Ureter (tissue), 1 donor: ENCODE measurements at regions not wholly inside any gene's neighbourhood (a gene's known extent, or its start where the extent isn't known, plus 50 kb on each side); places are given as distances from the start of the nearest gene placed in this dataset.

Experiments used
- DNase-seq: peaks from one replicate; pipeline ENCODE4 v3.0.0-alpha.2; 2020; ENCODE audit warnings: low spot score
- donor health status: DM: yes; HTN: yes; CAD: no.

DNA sequence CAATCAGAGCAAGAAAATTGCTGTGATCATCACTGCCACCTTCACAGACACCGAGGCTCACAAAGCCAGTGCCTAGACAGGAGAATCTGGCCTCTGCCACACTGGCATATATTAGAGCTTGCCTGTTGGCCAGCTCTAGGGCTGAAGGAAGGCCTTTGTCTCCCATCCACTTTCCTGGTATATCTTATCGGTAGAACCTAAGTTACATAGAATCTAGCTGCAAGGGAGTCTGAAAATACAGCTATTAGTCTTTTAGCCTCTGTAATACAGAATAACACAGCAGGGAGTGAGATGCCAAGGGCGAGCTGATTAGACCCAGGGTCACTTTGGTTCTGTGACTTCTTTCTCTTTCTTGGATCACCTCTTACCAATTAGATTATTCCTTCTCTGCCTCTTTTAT is 154.9 kb upstream of the KL start:
- no peak for DNase-seq

GRCh38 chr13:32863596-32863995 is 152.6 kb upstream of the KL start:
- no peak for DNase-seq

GRCh38 chr13:32866921-32867320 is 149.3 kb upstream of the KL start:
- no peak for DNase-seq

- no peak for DNase-seq
Observed at GRCh38 chr13:32877491-32877890, 138.7 kb upstream of the KL start.

- DNase-seq, result no peak
Observed at GRCh38 chr13:32878163-32878562, 138.1 kb upstream of the KL start.

DNA sequence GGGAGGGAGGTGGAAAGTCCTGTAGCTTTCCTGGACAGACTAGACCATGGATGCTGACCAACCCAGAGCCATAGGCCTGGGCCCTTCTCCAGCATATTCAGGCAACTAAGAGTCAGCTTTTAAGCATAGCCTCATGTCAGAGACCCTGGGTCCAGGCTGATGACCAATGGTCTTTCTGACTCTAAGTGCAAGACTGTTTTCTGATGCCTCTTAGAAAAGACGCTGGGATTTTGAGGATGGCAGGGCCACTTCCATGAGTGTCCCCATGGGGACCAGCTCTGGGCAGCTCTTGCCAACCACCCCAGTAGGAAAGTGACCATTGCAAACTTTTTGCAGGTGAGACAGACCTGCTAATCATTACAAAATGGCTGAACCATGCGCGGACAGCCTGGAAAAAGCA is 135.6 kb upstream of the KL start:
- DNase-seq, result no peak

GRCh38 chr13:32881074-32881776 is 135.0 kb upstream of the KL start:
- no peak for DNase-seq

DNA sequence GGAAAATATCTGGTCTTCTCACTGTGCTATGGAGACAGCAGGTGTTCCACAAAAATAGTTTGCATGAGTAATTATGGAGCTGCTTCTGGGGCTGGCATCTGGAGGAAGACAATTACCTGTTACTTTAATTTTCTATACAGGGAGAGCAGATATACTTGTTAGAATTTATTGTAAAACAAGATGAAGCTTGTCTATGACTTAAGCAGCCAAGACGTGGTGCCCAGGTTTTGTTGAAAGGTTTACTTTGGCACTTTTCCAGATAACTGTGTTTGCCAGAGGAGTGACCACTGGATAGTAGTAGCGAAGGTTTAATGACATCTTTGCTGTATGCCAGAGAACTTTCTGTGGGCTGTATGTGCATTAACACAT is 134.5 kb upstream of the KL start:
- no peak for DNase-seq

DNA sequence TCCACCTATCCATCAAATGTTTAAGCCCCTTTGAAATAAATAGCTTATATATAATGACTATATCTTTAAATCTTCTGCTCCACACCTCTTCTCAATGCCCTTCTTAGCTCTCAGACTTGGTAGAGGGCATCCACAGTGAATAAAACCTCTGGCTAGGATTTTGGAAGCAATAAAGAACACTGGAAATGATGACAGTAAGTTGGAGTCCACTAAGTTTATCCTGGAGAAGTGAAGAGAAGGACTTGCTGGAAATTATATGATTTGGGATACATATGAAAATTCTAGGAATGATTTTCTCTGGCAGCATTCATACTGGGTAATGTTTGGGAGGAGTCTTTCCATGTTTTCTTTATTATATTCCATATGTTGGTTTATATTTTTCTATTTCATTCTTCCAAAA is 133.5 kb upstream of the KL start:
- DNase-seq, result no peak

DNA sequence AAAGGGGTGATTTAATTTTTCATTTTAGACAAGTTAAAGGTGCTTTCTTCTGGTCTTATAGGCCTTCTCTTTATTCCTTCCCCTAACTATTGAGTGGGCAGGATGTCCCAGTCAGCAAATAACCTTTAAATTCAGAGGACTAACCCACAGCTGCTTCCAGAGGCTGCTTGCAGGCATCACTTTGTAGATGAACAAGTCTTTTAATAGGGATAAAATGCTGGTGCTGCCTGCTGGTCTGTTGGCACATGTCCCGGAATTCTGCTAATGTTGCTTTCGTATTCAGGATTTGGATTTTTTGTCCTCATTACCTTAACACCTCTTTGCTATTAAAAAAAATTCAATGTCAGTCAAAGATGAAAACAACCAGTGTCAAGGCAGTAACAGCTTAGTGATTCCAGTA is 132.7 kb upstream of the KL start:
- DNase-seq, result no peak

- DNase-seq, result no peak
Observed at GRCh38 chr13:32887617-32888016, 128.6 kb upstream of the KL start.

GRCh38 chr13:32889986-32890565 is 126.1 kb upstream of the KL start:
- DNase-seq, result no peak

GRCh38 chr13:32893176-32893575 is 123.0 kb upstream of the KL start:
- DNase-seq, result no peak

DNA sequence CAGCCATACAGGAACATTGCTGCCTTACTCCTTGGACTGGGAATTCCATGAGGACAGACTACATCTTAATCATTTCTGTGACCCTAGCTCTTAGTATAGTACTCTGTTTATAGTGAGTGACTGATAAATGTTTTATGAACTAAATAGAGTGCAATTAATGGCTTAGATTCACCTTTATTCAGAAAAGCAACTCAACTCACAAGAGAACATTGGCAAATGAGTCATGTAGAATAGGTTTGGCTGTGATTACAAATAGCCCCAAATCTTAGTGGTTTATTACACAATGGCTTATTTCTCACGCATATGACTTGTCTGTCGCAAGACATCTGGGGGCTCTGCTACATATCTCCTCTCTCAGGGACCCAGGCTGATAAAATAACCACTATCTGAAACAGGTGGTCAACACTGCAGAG is 121.6 kb upstream of the KL start:
- DNase-seq, result no peak

DNA sequence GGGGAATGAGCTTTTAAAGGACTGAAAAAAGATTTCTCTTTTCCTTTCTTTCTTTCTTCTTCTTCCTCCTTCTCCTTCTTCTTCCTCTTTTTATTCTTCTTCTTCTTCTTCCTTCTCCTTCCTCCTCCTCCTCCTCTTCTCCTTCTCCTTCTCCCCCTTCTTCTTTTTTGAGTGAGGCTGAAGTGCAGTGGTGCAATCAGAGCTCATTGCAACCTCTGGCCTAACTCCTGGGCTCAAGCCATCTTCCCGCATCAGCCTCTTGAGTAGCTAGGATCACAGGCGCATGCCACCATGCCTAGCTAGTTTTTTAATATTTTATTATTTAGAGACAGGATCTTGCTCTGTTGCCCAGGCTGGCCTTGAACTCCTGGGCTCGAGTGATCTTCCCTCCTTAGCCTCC is 120.9 kb upstream of the KL start:
- DNase-seq, result no peak

DNA sequence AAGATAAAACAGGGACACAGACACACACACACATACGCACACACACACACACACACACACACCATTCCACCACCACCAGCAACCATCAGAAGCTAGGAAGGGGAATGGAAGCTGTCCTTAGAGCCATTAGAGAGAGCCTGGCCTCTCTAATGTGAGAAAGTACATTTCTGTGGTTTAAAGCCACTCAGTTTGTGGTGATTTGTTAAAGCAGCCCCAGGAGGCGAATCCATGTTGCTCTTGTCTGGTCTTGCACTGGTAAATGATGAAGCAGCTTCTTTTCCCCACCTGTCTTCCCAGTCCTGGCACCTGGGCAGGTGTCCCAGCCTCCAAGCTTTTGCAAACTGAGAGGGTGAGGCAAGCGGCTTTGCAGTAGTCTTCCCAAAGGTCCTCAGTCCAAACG is 118.9 kb upstream of the KL start:
- no peak for DNase-seq

- DNase-seq, result no peak
Observed at GRCh38 chr13:32902029-32902780, 114.0 kb upstream of the KL start.

DNA sequence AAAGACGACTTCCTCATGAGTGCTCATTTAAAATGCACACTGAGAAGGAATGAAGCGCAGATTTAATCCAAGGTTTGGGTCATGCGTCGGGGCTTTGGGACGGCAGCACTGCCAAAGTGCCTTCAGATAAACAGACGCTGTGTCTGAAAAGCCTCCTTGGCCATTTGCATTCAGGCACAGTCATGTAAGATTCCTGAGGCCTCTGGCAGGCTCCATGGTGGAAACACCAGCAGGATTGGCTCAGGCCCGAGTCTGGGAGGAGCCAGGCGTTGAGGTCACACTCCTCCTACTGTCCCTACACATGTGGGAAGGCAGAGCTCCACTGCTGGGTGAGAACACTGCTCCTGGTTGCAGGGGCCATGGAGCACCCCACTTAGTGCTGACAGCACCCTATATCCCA is 113.3 kb upstream of the KL start:
- DNase-seq, result peak; percentile 73

DNA sequence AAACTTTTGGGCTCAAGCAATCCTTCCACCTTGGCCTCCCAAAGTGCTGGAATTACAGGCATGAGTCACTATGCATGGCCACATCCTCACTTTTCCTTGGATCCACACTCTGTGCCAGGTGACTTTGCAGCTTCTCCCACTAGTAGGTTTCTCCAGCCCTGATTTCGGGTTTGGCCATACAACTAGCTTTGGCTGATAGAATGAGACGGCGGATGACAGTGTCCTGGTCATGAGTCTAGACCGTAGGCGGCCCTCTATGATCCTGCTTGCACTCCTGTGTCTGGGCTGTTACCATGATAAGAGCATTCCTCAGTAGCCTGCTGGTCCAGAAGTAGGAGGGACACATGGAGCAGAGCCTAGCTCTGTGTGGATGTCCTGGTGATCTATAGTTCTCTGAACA is 112.5 kb upstream of the KL start:
- DNase-seq, result no peak

DNA sequence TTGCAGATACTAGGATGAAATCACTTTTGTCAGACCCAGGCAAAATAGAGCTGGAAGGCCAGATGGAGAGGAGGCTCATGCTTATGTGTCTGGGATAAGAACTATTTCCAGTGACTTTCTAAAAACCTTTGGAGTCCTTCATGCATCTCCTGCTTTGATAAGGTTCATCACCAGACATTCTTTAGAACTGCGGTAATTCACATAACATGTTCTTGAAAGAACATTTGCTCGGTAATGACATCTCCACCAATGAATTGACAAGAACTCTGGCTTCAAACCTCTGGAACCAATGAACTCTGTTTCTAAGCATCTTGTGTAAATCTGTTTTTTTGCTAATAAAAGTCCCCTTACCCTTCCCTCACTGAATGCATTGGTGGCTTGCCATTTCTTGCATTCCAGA is 112.0 kb upstream of the KL start:
- no peak for DNase-seq

- DNase-seq, result no peak
Observed at GRCh38 chr13:32905063-32905863, 111.0 kb upstream of the KL start.

GRCh38 chr13:32905864-32906180 is 110.4 kb upstream of the KL start:
- DNase-seq, result no peak

GRCh38 chr13:32907211-32907610 is 109.0 kb upstream of the KL start:
- no peak for DNase-seq
